ENCODE measurements at regions not wholly inside any gene's neighbourhood (a gene's known extent, or its start where the extent isn't known, plus 50 kb on each side); places are given as distances from the start of the nearest gene placed in this dataset.

- TF ChIP-seq EZH2 (optimal IDR thresholded peaks at IDR 0.05; ENCODE audit: low read depth, low read length) (no peak), CTCF (IDR thresholded peaks at IDR 0.05; ENCODE audit: low read length) (no peak)
These were observed 240.8 kb upstream of the CMC1 start for GRCh38 chr3:28000608-28001007.
